WTC11 (cell line): ENCODE measurements at regions not wholly inside any gene's neighbourhood (a gene's known extent, or its start where the extent isn't known, plus 50 kb on each side); places are given as distances from the start of the nearest gene placed in this dataset.

Source experiments
- ATAC-seq: fragments of 200-7000 bp; cut with Tn5 transposase; 2 replicates; pipeline ENCODE4 v1.10.0; 2021; ENCODE audit warnings: mild to moderate bottlenecking, moderate library complexity
- CTCF ChIA-PET: fragments of 300-600 bp; sonication (Branson Sonifier 250); formaldehyde crosslinking; loops from one replicate; lab custom pipeline; 2021; ENCODE audit warnings: antibody characterized with exemption; lab: Charles Lee
- POLR2A ChIA-PET: fragments of 350-600 bp; sonication (Branson Sonifier 250); formaldehyde crosslinking; loops from one replicate; lab custom pipeline; 2021; ENCODE audit warnings: antibody characterized with exemption; lab: Charles Lee
- DNase-seq: peaks from one replicate; pipeline ENCODE4 v3.0.0; 2021; ENCODE audit warnings: low spot score
- H3K27ac Mint-ChIP-seq: 2 replicates; pipeline ENCODE4 v1.8.0; 2021; ENCODE audit warnings: mixed read lengths
- H3K27me3 Mint-ChIP-seq: 2 replicates; pipeline ENCODE4 v1.8.0; 2021; ENCODE audit warnings: low read depth, mild to moderate bottlenecking, moderate library complexity, mixed read lengths
- H3K36me3 Mint-ChIP-seq: 2 replicates; pipeline ENCODE4 v1.8.0; 2021; ENCODE audit warnings: mixed read lengths
- H3K4me1 Mint-ChIP-seq: 2 replicates; pipeline ENCODE4 v1.8.0; 2022; ENCODE audit warnings: mixed read lengths
- H3K4me3 Mint-ChIP-seq: 2 replicates; pipeline ENCODE4 v1.8.0; 2021; ENCODE audit warnings: mild to moderate bottlenecking, moderate library complexity, mixed read lengths
- H3K9me3 Mint-ChIP-seq: 2 replicates; pipeline ENCODE4 v1.8.0; 2021; ENCODE audit warnings: mixed read lengths
- CBFB ChIP-seq: sonication (generic); formaldehyde crosslinking; IDR thresholded peaks from 2 replicates; pipeline ENCODE4 v1.8.1; 2022; ENCODE audit warnings: mild to moderate bottlenecking, low read depth, missing genetic modification reagents
- CREB1 ChIP-seq: sonication (generic); formaldehyde crosslinking; IDR thresholded peaks from 2 replicates; pipeline ENCODE4 v1.8.0; 2023; ENCODE audit warnings: mild to moderate bottlenecking, missing genetic modification reagents
- CTCF ChIP-seq: fragments of 200-600 bp; IDR thresholded peaks from 2 replicates; pipeline ENCODE4 v1.8.0; 2022; ENCODE audit warnings: antibody characterized with exemption
- E2F1 ChIP-seq: sonication (generic); formaldehyde crosslinking; IDR thresholded peaks from 2 replicates; pipeline ENCODE4 v1.8.0; 2022; ENCODE audit warnings: mild to moderate bottlenecking, missing genetic modification reagents
- GTF2I ChIP-seq: fragments of 250-450 bp; sonication (Bioruptor Pico); conservative IDR thresholded peaks from 2 replicates; pipeline ENCODE4 v1.4.0; 2021; ENCODE audit warnings: mild to moderate bottlenecking
- NR2C2 ChIP-seq: sonication (generic); formaldehyde crosslinking; IDR thresholded peaks from 2 replicates; pipeline ENCODE4 v1.8.0; 2022; ENCODE audit warnings: mild to moderate bottlenecking, missing genetic modification reagents
- SMAD3 ChIP-seq: sonication (generic); formaldehyde crosslinking; IDR thresholded peaks from 2 replicates; pipeline ENCODE4 v1.8.0; 2022; ENCODE audit warnings: missing genetic modification reagents, mild to moderate bottlenecking, borderline replicate concordance
- SOX15 ChIP-seq: fragments of 250-450 bp; sonication (Bioruptor Pico); IDR thresholded peaks from 2 replicates; pipeline ENCODE4 v1.9.0; 2021; ENCODE audit warnings: mild to moderate bottlenecking
- TEAD1 ChIP-seq: sonication (generic); formaldehyde crosslinking; IDR thresholded peaks from 2 replicates; pipeline ENCODE4 v1.8.0; 2022; ENCODE audit warnings: mild to moderate bottlenecking, missing genetic modification reagents
- TEAD4 ChIP-seq: sonication (generic); formaldehyde crosslinking; IDR thresholded peaks from 2 replicates; pipeline ENCODE4 v1.8.0; 2022; ENCODE audit warnings: mild to moderate bottlenecking, missing genetic modification reagents
- USF1 ChIP-seq: sonication (generic); formaldehyde crosslinking; IDR thresholded peaks from 2 replicates; pipeline ENCODE4 v1.8.0; 2022; ENCODE audit warnings: mild to moderate bottlenecking, missing genetic modification reagents
- ZNF281 ChIP-seq: sonication (generic); formaldehyde crosslinking; IDR thresholded peaks from 2 replicates; pipeline ENCODE4 v1.8.0; 2023; ENCODE audit warnings: mild to moderate bottlenecking, missing genetic modification reagents
- ZNF425 ChIP-seq: fragments of 250-450 bp; sonication (Bioruptor Pico); conservative IDR thresholded peaks from 2 replicates; pipeline ENCODE4 v1.9.0; 2021; ENCODE audit warnings: mild to moderate bottlenecking
- ZNF671 ChIP-seq: fragments of 250-450 bp; sonication (Bioruptor Pico); IDR thresholded peaks from 2 replicates; pipeline ENCODE4 v1.8.0; 2021; ENCODE audit warnings: mild to moderate bottlenecking
- ZSCAN18 ChIP-seq: fragments of 250-450 bp; sonication (Bioruptor Pico); IDR thresholded peaks from 2 replicates; pipeline ENCODE4 v2.1.2; 2022; ENCODE audit warnings: mild to moderate bottlenecking, moderate library complexity

- TF ChIP-seq ZNF425 (CRISPR knock-in tag) (no peak), USF1 (CRISPR knock-in tag) (no peak), E2F1 (CRISPR knock-in tag) (no peak), SMAD3 (CRISPR knock-in tag) (no peak), ZSCAN18 (no peak), ZNF281 (CRISPR knock-in tag) (no peak), GTF2I (CRISPR knock-in tag) (no peak), TEAD1 (no peak), ZNF671 (CRISPR knock-in tag) (no peak)
Measured at GRCh38 chr5:174247301-174247700, 201.8 kb downstream of the NSG2 start (continued).

GRCh38 chr5:174251305-174252000, 205.9 kb downstream of the NSG2 start:
- H3K27ac Mint-ChIP-seq = no peak overlapping the region

More at GRCh38 chr5:174251305-174252000, 205.9 kb downstream of the NSG2 start:
- no peak for TF ChIP-seq CTCF
- TF ChIP-seq CBFB (CRISPR knock-in tag) = no peak
- no peak for TF ChIP-seq CREB1 (CRISPR knock-in tag)
- TF ChIP-seq NR2C2 (CRISPR knock-in tag) = no peak
- no peak for TF ChIP-seq SOX15
- no peak for TF ChIP-seq TEAD4 (CRISPR knock-in tag)
- no peak for TF ChIP-seq SMAD3 (CRISPR knock-in tag)
- DNase-seq (no peak), ATAC-seq (no peak)
- no peaks in the 10 kb centered on the region; the same call in 1 of the 2 replicates for H3K27me3 Mint-ChIP-seq
- ChIA-PET POLR2A (interaction anchor here (1.1 kb wide), 1 partner anchor 14 kb away, joined by 8 read pairs; no protein-coding TSS in a partner anchor), CTCF (no interaction called here)
- no peaks in the 10 kb centered on the region for H3K4me1 Mint-ChIP-seq
- H3K36me3 Mint-ChIP-seq = no peaks in the 10 kb centered on the region
- H3K4me3 Mint-ChIP-seq = no peak overlapping the region
- H3K9me3 Mint-ChIP-seq = peaks cover 5% of the 10 kb centered on the region; the same call in 1 of the 2 replicates
